ENCODE measurements at regions not wholly inside any gene's neighbourhood (a gene's known extent, or its start where the extent isn't known, plus 50 kb on each side); places are given as distances from the start of the nearest gene placed in this dataset.

- peaks cover 0 to 9% (median 4%) of the 10 kb centered on the region in 11 experiments; a peak in 6 of 22 replicates for H3K9me3 ChIP-seq (replicated peaks in 1 of 11)
- no peak overlapping the region for H3K9ac ChIP-seq
- H3K4me2 ChIP-seq: no peak overlapping the region
- no peak overlapping the region for H3K27ac ChIP-seq
- TF ChIP-seq Cebpa-rat (IDR thresholded peaks at IDR 0.05): no peak
- H3K27me3 ChIP-seq: no peaks in the 10 kb centered on the region
- no peaks in the 10 kb centered on the region for H3K36me3 ChIP-seq
- H3K4me1 ChIP-seq: peaks cover 0 to 5% (median 0%) of the 10 kb centered on the region in 10 experiments; a peak in 3 of 20 replicates
- no peaks in the 10 kb centered on the region for H4K20me1 ChIP-seq
- no peak overlapping the region for H3K4me3 ChIP-seq
Measured at GRCh38 chr1:105483436-105483835, 1573.0 kb upstream of the PRMT6 start.

GRCh38 chr1:105485207-105485606, 1571.3 kb upstream of the PRMT6 start:
- Histone ChIP-seq H3K4me1 (peaks cover 0 to 4% (median 0%) of the 10 kb centered on the region in 10 experiments; a peak in 3 of 20 replicates), H3K9ac (no peak overlapping the region), H3K9me3 (replicated peaks in 1 of 11) (peaks cover 0 to 9% (median 4%) of the 10 kb centered on the region in 11 experiments; a peak in 6 of 22 replicates), H4K20me1 (no peaks in the 10 kb centered on the region), H3K27ac (no peak overlapping the region), H3K36me3 (no peaks in the 10 kb centered on the region), H3K27me3 (no peaks in the 10 kb centered on the region), H3K4me2 (no peak overlapping the region), H3K4me3 (no peak overlapping the region)
- TF ChIP-seq Cebpa-rat (IDR thresholded peaks at IDR 0.05): no peak

GRCh38 chr1:105492921-105493320, 1563.6 kb upstream of the PRMT6 start:
- Histone ChIP-seq H3K27me3 (no peaks in the 10 kb centered on the region), H3K36me3 (no peaks in the 10 kb centered on the region), H3K4me1 (no peaks in the 10 kb centered on the region), H3K9ac (no peak overlapping the region), H3K4me2 (no peak overlapping the region), H3K9me3 (replicated peaks in 1 of 11) (no peaks in the 10 kb centered on the region), H3K4me3 (no peak overlapping the region), H3K27ac (no peak overlapping the region), H4K20me1 (no peaks in the 10 kb centered on the region)
- TF ChIP-seq Cebpa-rat (IDR thresholded peaks at IDR 0.05): no peak

- Histone ChIP-seq H3K27me3 (no peaks in the 10 kb centered on the region), H3K36me3 (no peaks in the 10 kb centered on the region), H3K4me2 (no peak overlapping the region), H3K9me3 (replicated peaks in 1 of 11) (no peaks in the 10 kb centered on the region), H3K4me3 (no peak overlapping the region), H3K27ac (no peak overlapping the region), H3K4me1 (no peaks in the 10 kb centered on the region), H3K9ac (no peak overlapping the region), H4K20me1 (no peaks in the 10 kb centered on the region)
- TF ChIP-seq Cebpa-rat (IDR thresholded peaks at IDR 0.05): no peak
Measured at GRCh38 chr1:105516068-105516467, 1540.4 kb upstream of the PRMT6 start.

- no peaks in the 10 kb centered on the region for H3K4me1 ChIP-seq
- H3K9me3 ChIP-seq (replicated peaks in 1 of 11): peaks cover 0 to 7% (median 0%) of the 10 kb centered on the region in 11 experiments; a peak in 2 of 22 replicates
- TF ChIP-seq Cebpa-rat (IDR thresholded peaks at IDR 0.05): no peak
- no peaks in the 10 kb centered on the region for H3K36me3 ChIP-seq
- no peak overlapping the region for H3K9ac ChIP-seq
- H4K20me1 ChIP-seq: no peaks in the 10 kb centered on the region
- H3K4me3 ChIP-seq: no peak overlapping the region
- no peaks in the 10 kb centered on the region for H3K27me3 ChIP-seq
- H3K27ac ChIP-seq: no peak overlapping the region
- H3K4me2 ChIP-seq: no peak overlapping the region
Measured at GRCh38 chr1:105533996-105534395, 1522.5 kb upstream of the PRMT6 start.

GRCh38 chr1:105544475-105544874, 1512.0 kb upstream of the PRMT6 start:
- Histone ChIP-seq H3K4me1 (no peaks in the 10 kb centered on the region), H3K36me3 (no peaks in the 10 kb centered on the region), H3K4me3 (no peak overlapping the region), H3K9ac (no peak overlapping the region), H4K20me1 (no peaks in the 10 kb centered on the region), H3K9me3 (replicated peaks in 1 of 11) (peaks cover 0 to 11% (median 8%) of the 10 kb centered on the region in 11 experiments; a peak in 8 of 22 replicates), H3K27ac (no peak overlapping the region), H3K27me3 (no peaks in the 10 kb centered on the region), H3K4me2 (no peak overlapping the region)
- TF ChIP-seq Cebpa-rat (IDR thresholded peaks at IDR 0.05): no peak

- H3K27me3 ChIP-seq: no peaks in the 10 kb centered on the region
- H3K9ac ChIP-seq: no peak overlapping the region
- H3K4me1 ChIP-seq: no peaks in the 10 kb centered on the region
- H4K20me1 ChIP-seq: no peaks in the 10 kb centered on the region
- no peak overlapping the region for H3K4me3 ChIP-seq
- no peaks in the 10 kb centered on the region for H3K9me3 ChIP-seq (replicated peaks in 1 of 11)
- no peak overlapping the region for H3K4me2 ChIP-seq
- no peak for TF ChIP-seq Cebpa-rat (IDR thresholded peaks at IDR 0.05)
- no peak overlapping the region for H3K27ac ChIP-seq
- no peaks in the 10 kb centered on the region for H3K36me3 ChIP-seq
Measured at GRCh38 chr1:105556266-105556665, 1500.2 kb upstream of the PRMT6 start.

- H4K20me1 ChIP-seq: no peaks in the 10 kb centered on the region
- no peak overlapping the region for H3K4me2 ChIP-seq
- peaks cover 0 to 3% (median 0%) of the 10 kb centered on the region in 10 experiments; a peak in 1 of 20 replicates for H3K4me1 ChIP-seq
- no peaks in the 10 kb centered on the region for H3K36me3 ChIP-seq
- no peak overlapping the region for H3K9ac ChIP-seq
- no peak overlapping the region for H3K27ac ChIP-seq
- TF ChIP-seq Cebpa-rat (IDR thresholded peaks at IDR 0.05): no peak
- H3K27me3 ChIP-seq: no peaks in the 10 kb centered on the region
- H3K4me3 ChIP-seq: no peak overlapping the region
- H3K9me3 ChIP-seq (replicated peaks in 1 of 11): no peaks in the 10 kb centered on the region
Measured at GRCh38 chr1:105558023-105558422, 1498.5 kb upstream of the PRMT6 start.

- Histone ChIP-seq H3K36me3 (no peaks in the 10 kb centered on the region), H3K9ac (no peak overlapping the region), H4K20me1 (no peaks in the 10 kb centered on the region), H3K4me2 (no peak overlapping the region), H3K27me3 (no peaks in the 10 kb centered on the region), H3K4me1 (peaks cover 0 to 3% (median 0%) of the 10 kb centered on the region in 10 experiments; a peak in 1 of 20 replicates), H3K27ac (no peak overlapping the region), H3K9me3 (replicated peaks in 1 of 11) (no peaks in the 10 kb centered on the region), H3K4me3 (no peak overlapping the region)
- no peak for TF ChIP-seq Cebpa-rat (IDR thresholded peaks at IDR 0.05)
Measured at GRCh38 chr1:105565006-105565405, 1491.5 kb upstream of the PRMT6 start.

GRCh38 chr1:105585791-105586190, 1470.7 kb upstream of the PRMT6 start:
- TF ChIP-seq Cebpa-rat (IDR thresholded peaks at IDR 0.05): no peak

More at GRCh38 chr1:105585791-105586190, 1470.7 kb upstream of the PRMT6 start:
- H3K9me3 ChIP-seq (replicated peaks in 1 of 11): no peaks in the 10 kb centered on the region
- no peaks in the 10 kb centered on the region for H3K4me1 ChIP-seq
- H3K4me2 ChIP-seq: no peak overlapping the region
- no peak overlapping the region for H3K4me3 ChIP-seq
- no peaks in the 10 kb centered on the region for H3K27me3 ChIP-seq
- no peaks in the 10 kb centered on the region for H4K20me1 ChIP-seq
- H3K36me3 ChIP-seq: no peaks in the 10 kb centered on the region
- no peak overlapping the region for H3K9ac ChIP-seq
- H3K27ac ChIP-seq: no peak overlapping the region
